Fibroblast of lung (primary cell): ENCODE measurements at regions not wholly inside any gene's neighbourhood (a gene's known extent, or its start where the extent isn't known, plus 50 kb on each side); places are given as distances from the start of the nearest gene placed in this dataset.

Experiments used
- DNase-seq, 2 donors: peaks; one replicate each; pipeline versions ENCODE4 v3.0.0 to v3.0.0-alpha.2; 2010; ENCODE audit warnings: low read depth in 2 of 2
- H2AFZ ChIP-seq: 2 replicates; pipeline ENCODE4 v1.5.1; 2012; ENCODE audit warnings: low read length, control low read depth, inconsistent platforms
- H3K27ac ChIP-seq: 2 replicates; pipeline ENCODE4 v1.5.1; 2011; ENCODE audit warnings: low read length, control low read depth; ENCODE audit not compliant: insufficient read depth
- H3K27me3 ChIP-seq: 2 replicates; pipeline ENCODE4 v1.5.1; 2011; ENCODE audit warnings: mild to moderate bottlenecking, low read length; ENCODE audit not compliant: control insufficient read depth, insufficient read depth
- H3K36me3 ChIP-seq: 2 replicates; pipeline ENCODE4 v1.5.1; 2011; ENCODE audit warnings: low read length; ENCODE audit not compliant: control insufficient read depth, insufficient read depth
- H3K4me1 ChIP-seq: 2 replicates; pipeline ENCODE4 v1.5.1; 2011; ENCODE audit warnings: low read length; ENCODE audit not compliant: control insufficient read depth, insufficient read depth; ENCODE audit errors: extremely low read depth
- H3K4me2 ChIP-seq: 2 replicates; pipeline ENCODE4 v1.5.1; 2011; ENCODE audit warnings: low read length, control low read depth; ENCODE audit not compliant: insufficient read depth; ENCODE audit errors: extremely low read depth
- H3K4me3 ChIP-seq, 4 experiments: fragments of 200-600 bp in 1 of 4; sonication (generic) in 1 of 4; replicated peaks in 1 of 4; 2 replicates each; pipeline ENCODE4 v1.5.1; 2011 to 2016; ENCODE audit warnings: low read length in 4 of 4, low read depth in 3 of 4, mild to moderate bottlenecking in 3 of 4, control low read depth in 2 of 4, inconsistent platforms in 1 of 4, mixed read lengths in 1 of 4; ENCODE audit not compliant: insufficient read depth in 1 of 4; ENCODE audit errors: control extremely low read depth in 1 of 4
- H3K79me2 ChIP-seq: 2 replicates; pipeline ENCODE4 v1.5.1; 2012; ENCODE audit warnings: mild to moderate bottlenecking, low read length, inconsistent platforms; ENCODE audit not compliant: control insufficient read depth, insufficient read depth
- H3K9ac ChIP-seq: 2 replicates; pipeline ENCODE4 v1.5.1; 2011; ENCODE audit warnings: mild to moderate bottlenecking, low read length, control low read depth; ENCODE audit not compliant: insufficient read depth
- H3K9me3 ChIP-seq: 2 replicates; pipeline ENCODE4 v1.5.1; 2012; ENCODE audit warnings: low read depth, low read length; ENCODE audit not compliant: control insufficient read depth, insufficient read depth
- H4K20me1 ChIP-seq: 2 replicates; pipeline ENCODE4 v1.5.1; 2011; ENCODE audit warnings: low read length; ENCODE audit not compliant: control insufficient read depth, insufficient read depth; ENCODE audit errors: extremely low read depth
- CTCF ChIP-seq, 2 donors: IDR thresholded peaks in 1 of 2; conservative IDR thresholded peaks in 1 of 2; 1 replicate in 1 of 2; 2 replicates in 1 of 2; pipeline ENCODE4 v1.5.1; 2011 to 2012; ENCODE audit warnings: low read length in 2 of 2, control low read depth in 1 of 2, inconsistent platforms in 1 of 2, low read depth in 1 of 2, mild to moderate bottlenecking in 1 of 2
- EZH2 ChIP-seq: IDR thresholded peaks from 2 replicates; pipeline ENCODE4 v1.5.1; 2012; ENCODE audit warnings: low read length, control low read depth, mild to moderate bottlenecking; ENCODE audit errors: missing control alignments

GRCh38 chr10:100625816-100626215, 90.1 kb downstream of the HIF1AN start:
- no peaks in the 10 kb centered on the region for H3K36me3 ChIP-seq
- H3K4me3 ChIP-seq = no peak overlapping the region
- no peak overlapping the region for H3K27ac ChIP-seq
- H3K9ac ChIP-seq = no peak overlapping the region
- TF ChIP-seq CTCF (conservative IDR thresholded peaks at IDR 0.05 in 1 of 2, IDR thresholded peaks at IDR 0.05 in 1 of 2; ENCODE audit: low read depth in 1 of 2, low read length in 2 of 2) (no peak), EZH2 (no peak)
- H3K79me2 ChIP-seq = no peaks in the 10 kb centered on the region
- H3K4me2 ChIP-seq = no peak overlapping the region
- H3K4me1 ChIP-seq = no peaks in the 10 kb centered on the region
- no peaks in the 10 kb centered on the region for H4K20me1 ChIP-seq
- H2AFZ ChIP-seq = no peak overlapping the region
- no peaks in the 10 kb centered on the region for H3K9me3 ChIP-seq
- H3K27me3 ChIP-seq = peaks cover 15% of the 10 kb centered on the region
- no peak for DNase-seq

- Histone ChIP-seq H2AFZ (no peak overlapping the region), H3K9ac (no peak overlapping the region), H3K36me3 (no peaks in the 10 kb centered on the region), H3K9me3 (no peaks in the 10 kb centered on the region), H3K4me1 (no peaks in the 10 kb centered on the region), H3K79me2 (no peaks in the 10 kb centered on the region), H3K27me3 (peaks cover 8% of the 10 kb centered on the region), H3K27ac (no peak overlapping the region), H3K4me3 (no peak overlapping the region), H4K20me1 (no peaks in the 10 kb centered on the region), H3K4me2 (no peak overlapping the region)
- DNase-seq = no peak
- TF ChIP-seq EZH2 (no peak), CTCF (conservative IDR thresholded peaks at IDR 0.05 in 1 of 2, IDR thresholded peaks at IDR 0.05 in 1 of 2; ENCODE audit: low read depth in 1 of 2, low read length in 2 of 2) (no peak)
These were observed 92.3 kb downstream of the HIF1AN start for GRCh38 chr10:100628061-100628460.

- H3K4me2 ChIP-seq = no peak overlapping the region
- no peaks in the 10 kb centered on the region for H3K4me1 ChIP-seq
- H3K9ac ChIP-seq = no peak overlapping the region
- H3K4me3 ChIP-seq = no peak overlapping the region
- no peaks in the 10 kb centered on the region for H4K20me1 ChIP-seq
- no peak for TF ChIP-seq EZH2
- no peak for TF ChIP-seq CTCF (conservative IDR thresholded peaks at IDR 0.05 in 1 of 2, IDR thresholded peaks at IDR 0.05 in 1 of 2; ENCODE audit: low read depth in 1 of 2, low read length in 2 of 2)
- DNase-seq = no peak
- H2AFZ ChIP-seq = no peak overlapping the region
- no peak overlapping the region for H3K27ac ChIP-seq
- peaks cover 7% of the 10 kb centered on the region for H3K27me3 ChIP-seq
- no peaks in the 10 kb centered on the region for H3K79me2 ChIP-seq
- no peaks in the 10 kb centered on the region for H3K9me3 ChIP-seq
- no peaks in the 10 kb centered on the region for H3K36me3 ChIP-seq
These were observed 95.4 kb downstream of the HIF1AN start for GRCh38 chr10:100631192-100631591.
